ENCODE measurements at regions not wholly inside any gene's neighbourhood (a gene's known extent, or its start where the extent isn't known, plus 50 kb on each side); places are given as distances from the start of the nearest gene placed in this dataset.

DNA sequence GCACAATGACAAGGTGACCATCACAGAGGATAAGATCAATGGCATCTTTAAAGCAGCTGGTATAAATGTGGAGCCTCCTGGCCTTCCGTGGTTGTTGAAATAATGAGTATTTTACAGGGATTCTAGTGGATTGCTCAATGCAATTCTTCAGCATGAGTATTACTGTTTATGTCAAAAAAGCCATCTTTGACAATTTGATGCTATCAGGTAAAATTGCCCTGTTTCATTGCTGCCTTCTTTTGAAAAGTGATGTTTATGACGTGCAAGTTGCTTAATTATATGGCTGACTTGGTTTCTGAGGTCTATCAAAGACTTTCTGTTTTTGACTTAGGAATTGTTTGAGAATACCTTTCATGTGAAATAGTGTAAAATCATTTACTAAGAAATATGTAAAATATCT lies 237.2 kb downstream of the PARP8 start:
- TF ChIP-seq REST (IDR thresholded peaks at IDR 0.05; ENCODE audit: unreplicated experiment) (no peak), CTCF (conservative IDR thresholded peaks at IDR 0.05; ENCODE audit: low read depth in 2 of 2) (no peak)

Data from GM23338 (cell line).